ENCODE measurements at regions not wholly inside any gene's neighbourhood (a gene's known extent, or its start where the extent isn't known, plus 50 kb on each side); places are given as distances from the start of the nearest gene placed in this dataset.

GRCh38 chr10:108388706-108389105 lies 1224.2 kb upstream of the SORCS1 start:
- TF ChIP-seq EZH2 (IDR thresholded peaks at IDR 0.05; ENCODE audit: insufficient read depth, poor library complexity, severe bottlenecking) (no peak), EZH2phosphoT487 (IDR thresholded peaks at IDR 0.05; ENCODE audit: insufficient read depth, low read depth) (no peak)

Data from GM23248 (cell line).